ENCODE measurements at regions not wholly inside any gene's neighbourhood (a gene's known extent, or its start where the extent isn't known, plus 50 kb on each side); places are given as distances from the start of the nearest gene placed in this dataset.

DNA sequence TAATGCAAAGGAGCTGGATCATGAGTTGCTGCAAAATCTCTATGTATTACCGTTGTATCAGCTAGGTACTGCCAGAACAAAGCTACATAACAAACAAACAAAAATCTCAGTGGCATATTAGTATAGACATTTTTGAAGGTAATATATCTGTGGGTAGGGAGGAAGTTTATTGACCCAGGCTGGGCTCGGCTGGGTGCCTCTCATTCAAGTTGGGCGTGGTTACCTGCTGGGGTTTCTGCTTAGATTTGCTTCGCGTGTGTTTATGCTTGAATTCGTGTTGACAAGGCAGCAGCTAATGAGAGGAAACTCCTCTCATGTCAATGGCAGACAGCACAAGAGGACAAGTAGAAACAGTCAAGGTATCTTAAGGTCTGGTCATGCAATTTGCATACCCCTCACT, 520.7 kb downstream of the SOX5 start:
- DNase-seq (ENCODE audit: extremely low read depth, low read depth, low spot score): no peak

DNA sequence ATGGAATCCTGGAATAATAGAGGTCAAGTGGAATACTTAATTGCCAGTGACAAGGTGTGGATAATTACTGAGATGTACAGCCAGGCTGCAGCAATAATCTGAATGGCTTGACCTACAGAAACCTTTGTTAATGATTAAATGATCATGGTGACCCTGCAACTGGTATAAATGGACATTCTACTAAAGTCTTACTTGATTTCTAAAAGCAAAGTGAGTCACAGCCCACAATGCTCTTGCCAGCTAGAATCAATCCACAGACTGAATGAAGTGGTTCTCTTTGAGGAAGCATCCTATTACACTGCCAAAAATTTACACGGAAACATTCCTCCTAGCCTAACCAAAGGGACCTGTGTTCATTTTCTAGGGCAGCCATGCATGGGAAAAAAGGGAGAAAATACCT, 518.5 kb downstream of the SOX5 start:
- no peak for DNase-seq (ENCODE audit: extremely low read depth, low read depth, low spot score)

DNA sequence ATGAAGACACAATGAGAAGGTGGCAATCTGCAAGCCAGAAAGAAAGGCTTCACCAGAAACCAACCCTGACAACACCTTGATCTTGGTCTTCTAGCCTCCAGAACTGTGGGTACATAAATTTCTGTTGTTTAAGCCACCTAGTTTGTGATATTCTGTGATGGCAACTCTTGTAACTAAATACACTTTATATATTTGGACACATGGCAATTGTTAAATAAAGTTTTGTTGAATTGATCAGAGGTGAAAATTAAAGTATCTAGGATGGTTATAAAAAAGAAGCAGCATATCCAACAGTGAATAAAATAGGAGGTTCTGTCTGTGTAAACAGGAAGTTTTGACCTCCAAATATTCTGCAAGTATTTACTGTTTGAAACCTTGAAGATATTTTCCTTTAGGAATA, 516.3 kb downstream of the SOX5 start:
- no peak for DNase-seq (ENCODE audit: extremely low read depth, low read depth, low spot score)

DNA sequence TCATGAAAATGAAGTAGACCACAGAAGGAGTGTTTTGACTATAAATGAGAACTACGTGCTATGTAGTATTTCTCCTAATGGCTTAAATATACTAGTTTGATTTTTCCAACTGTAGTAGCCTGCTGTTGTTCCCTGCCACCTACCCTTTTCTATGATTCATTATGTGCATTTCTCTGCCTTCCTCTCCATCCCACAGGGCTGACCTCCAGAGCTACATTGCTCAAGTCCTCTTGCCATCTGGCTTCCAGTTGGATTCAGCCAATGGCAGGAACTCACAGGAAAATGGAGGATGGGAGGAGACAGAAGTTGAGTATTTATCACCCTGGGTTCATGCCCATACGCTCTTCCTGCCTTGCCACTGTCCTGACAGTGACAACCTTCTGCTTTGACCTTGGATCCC, 515.3 kb downstream of the SOX5 start:
- DNase-seq (ENCODE audit: extremely low read depth, low read depth, low spot score): no peak

DNA sequence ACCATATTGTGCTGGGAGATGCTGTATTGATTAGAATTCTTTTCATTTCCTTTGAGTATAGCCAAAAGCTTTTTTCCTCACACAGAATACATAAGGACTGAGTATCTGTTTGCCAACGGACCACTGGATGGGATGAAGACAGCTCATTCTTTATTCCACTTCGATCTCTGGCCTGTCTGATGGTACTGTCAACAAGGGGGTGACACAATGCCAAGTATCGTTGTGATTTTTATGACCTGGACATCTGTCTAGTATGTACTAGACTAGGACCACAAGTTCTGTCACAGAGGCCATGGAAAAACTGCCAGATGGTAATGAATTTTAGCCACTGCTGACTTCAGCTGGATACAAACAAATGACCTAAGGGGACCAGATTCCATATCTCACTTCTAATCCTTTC, 502.7 kb downstream of the SOX5 start:
- DNase-seq (ENCODE audit: extremely low read depth, low read depth, low spot score): no peak

DNA sequence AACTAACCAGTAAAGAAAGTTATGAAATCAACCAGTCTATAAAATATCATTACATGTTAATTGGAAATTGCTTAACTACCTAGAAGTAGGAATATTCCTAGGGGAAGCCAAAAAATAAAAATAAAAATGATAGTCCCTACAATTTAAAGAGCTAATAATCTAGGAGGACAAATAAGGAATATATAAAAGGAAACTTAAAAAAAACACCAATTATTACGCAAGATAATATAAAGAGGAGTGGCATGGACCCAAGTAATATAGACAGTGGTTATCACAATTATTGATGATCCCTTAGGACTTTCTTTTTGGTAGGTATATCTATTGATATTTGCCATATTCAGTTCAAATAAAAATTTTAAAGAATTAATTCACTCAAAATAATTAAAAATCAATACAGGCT, 498.7 kb downstream of the SOX5 start:
- no peak for DNase-seq (ENCODE audit: extremely low read depth, low read depth, low spot score)

DNA sequence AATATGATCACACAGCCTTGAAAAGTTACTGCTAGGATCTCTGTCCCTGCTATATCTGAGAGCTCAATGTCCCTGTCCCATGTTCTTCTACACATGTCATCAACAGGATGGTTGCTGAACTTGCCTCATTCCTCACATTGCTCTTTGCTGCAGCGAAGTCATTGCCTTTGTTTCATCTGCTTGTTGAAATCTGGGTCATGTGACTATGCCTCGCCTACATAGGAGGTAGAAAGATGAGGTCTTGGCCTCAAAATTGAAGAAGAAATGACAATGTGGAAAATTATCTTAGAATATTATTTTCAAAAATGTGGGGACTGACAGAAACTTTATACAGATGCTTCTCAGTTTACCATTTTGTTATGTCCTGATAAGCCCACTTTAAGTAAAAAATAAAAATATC, 494.2 kb downstream of the SOX5 start:
- no peak for DNase-seq (ENCODE audit: extremely low read depth, low read depth, low spot score)

DNA sequence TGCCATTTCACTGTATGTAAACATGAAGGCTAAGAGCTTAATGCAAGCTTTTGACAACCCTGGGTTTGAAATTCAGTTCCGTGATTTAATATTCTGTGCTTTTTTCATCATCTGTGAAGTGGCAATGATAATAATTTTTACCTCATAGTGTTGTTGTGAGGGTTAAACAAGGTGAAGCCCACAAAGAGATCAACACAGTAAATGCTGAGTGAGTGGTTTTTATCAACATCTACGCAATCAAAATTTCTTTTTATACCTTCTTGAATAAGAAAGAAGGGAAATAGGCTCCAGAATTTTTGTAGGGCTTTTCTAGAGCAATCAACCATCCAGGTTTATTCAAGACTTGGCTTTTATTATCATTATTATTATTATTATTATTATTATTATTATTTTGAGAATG, 490.8 kb downstream of the SOX5 start:
- no peak for DNase-seq (ENCODE audit: extremely low read depth, low read depth, low spot score)

DNA sequence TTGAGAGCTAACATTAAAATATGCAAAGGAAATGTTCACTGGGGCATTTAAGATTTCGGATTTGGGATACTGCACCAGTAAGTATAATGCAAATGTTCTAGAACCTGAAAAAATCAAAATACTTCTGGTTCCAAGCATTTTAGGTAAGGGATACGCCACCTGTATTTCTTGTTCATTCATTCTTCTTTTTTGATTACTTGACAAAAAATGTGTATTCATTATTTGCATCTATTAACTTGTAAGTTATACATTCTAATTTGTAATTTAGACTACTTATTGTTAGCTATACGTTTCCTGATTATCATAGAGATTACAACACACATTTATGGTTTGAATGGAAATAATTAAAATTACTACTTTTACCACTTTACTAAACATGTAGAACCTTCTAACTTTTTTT, 486.9 kb downstream of the SOX5 start:
- DNase-seq (ENCODE audit: extremely low read depth, low read depth, low spot score): no peak

DNA sequence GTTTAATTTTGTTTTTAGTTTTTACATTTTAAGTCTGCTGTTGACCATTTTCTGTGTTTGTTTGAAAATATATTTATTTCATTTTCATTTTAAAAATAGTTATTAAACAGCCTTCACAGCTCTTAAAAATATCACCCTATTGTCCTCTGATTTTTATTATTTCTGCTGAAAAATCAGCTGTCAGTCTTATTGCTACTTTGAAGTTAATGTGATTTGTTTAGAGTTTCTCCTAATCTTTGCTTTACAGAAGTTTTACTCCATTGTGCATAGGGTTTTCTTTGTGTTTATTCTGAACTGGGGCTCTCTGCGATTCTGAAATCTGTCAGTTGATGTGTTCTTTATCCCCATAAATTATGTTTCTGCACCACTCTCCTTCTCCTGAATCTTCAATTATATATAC, 486.3 kb downstream of the SOX5 start:
- no peak for DNase-seq (ENCODE audit: extremely low read depth, low read depth, low spot score)

DNA sequence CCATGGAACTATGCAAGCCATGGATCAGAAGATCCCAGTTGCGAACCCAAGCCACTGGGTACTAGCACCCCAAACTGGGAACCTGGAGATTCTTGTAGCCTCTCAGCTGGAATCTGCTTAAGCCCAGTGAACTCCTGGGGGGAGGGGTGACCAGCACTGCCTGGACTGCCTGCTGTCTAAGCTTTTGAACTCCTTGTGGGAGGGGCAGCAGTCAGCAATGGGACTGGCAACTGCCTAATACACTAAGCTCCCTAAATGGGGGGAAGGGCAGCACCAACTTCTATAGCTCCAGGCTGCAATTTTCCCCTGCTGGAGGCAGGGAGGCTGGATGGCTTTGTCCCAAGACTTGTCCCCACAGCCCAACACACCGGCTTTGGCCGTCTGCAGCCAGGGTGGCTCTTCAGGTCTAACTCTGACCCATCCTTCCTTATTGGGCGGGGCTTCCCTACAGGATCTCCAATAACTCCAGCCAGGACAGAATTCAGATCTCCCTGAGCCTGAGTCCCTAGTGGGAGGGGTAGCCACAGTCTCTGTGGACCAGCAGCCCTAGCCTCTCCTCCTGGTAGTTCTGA, 485.1 kb downstream of the SOX5 start:
- DNase-seq (ENCODE audit: extremely low read depth, low read depth, low spot score): no peak

DNA sequence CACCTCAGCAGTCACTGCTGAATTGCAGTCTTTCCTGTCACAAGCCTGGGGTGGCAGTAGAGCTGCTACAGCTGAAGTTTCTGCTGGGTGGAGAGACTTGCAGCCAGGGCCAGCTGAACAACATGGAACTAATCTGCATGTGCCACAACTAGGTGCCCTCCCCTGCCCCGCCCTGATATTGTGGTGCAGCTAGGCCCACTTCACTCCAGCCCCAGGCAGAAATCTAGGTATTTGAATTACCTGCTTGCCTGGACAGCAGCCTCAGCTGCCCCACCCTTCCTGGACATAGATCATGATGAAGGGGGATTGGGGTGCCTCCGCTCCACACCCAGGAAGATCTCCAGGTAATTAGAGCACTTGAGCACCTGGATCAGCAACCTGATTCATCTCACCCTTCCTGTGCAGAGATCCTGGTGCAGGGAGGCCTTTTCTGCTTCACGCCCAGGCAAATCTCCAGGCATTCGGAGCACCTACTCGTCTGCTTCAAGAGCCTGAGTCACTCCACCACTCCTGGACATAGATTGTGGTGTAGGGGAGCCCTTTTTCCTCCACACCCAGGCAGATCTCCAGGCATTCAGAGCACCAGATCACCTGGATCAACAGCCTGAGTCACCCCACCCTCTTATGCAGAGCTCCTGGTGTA, 477.0 kb downstream of the SOX5 start:
- DNase-seq (ENCODE audit: extremely low read depth, low read depth, low spot score): no peak

DNA sequence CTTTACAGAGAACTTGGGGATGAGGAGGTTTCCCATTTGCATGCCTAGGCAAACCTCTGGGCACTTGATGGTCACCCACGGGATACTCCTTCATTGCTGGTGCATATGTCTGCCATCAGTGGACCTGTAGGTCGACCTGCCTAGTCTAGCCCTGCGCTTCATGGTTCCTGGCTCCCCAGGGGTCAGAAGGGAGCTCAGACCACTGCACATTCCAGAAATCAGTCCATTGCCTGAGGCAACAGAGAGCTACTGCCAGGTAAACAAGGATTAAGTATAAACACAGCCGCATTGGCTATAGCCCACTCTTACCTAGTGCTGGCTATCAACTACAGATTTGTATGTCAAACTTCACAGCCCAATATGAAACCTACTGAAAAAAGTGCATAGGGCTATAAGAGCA, 476.4 kb downstream of the SOX5 start:
- DNase-seq (ENCODE audit: extremely low read depth, low read depth, low spot score): no peak

DNA sequence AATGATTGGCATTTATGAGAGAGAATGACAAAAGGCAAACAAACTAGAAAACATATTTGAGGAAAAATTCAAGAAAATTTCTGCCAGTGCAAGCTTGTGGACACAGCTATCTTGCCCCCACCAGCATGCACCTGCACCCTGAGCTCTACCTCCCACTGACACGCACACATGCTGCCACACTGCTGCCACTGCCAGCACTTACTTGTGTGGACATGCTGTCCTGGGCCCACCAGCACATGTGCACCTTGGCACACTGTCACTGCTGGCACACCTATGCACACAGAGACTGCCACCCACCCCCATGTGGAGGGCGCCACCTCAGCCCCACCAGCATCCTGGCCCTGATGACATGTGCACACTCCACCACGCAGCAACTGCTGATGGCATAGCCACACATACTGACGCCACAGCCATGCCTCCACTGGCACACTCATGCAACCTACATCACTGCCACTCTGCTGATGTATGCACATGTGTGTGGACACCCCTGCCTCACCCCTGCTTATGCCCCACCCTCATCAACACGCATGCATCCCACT, 475.0 kb downstream of the SOX5 start:
- DNase-seq (ENCODE audit: extremely low read depth, low read depth, low spot score): no peak

All from glomerular endothelial cell (primary cell).